ENCODE measurements at regions not wholly inside any gene's neighbourhood (a gene's known extent, or its start where the extent isn't known, plus 50 kb on each side); places are given as distances from the start of the nearest gene placed in this dataset.

GRCh38 chr21:38577887-38578286 is 79.6 kb upstream of the ERG start:
- TF ChIP-seq CTCF (IDR thresholded peaks at IDR 0.05; ENCODE audit: insufficient read depth, low read length) (no peak), POLR2AphosphoS5 (IDR thresholded peaks at IDR 0.05; ENCODE audit: low read depth) (no peak), REST (IDR thresholded peaks at IDR 0.05; ENCODE audit: insufficient replicate concordance, low read depth) (no peak), GABPA (IDR thresholded peaks at IDR 0.05; ENCODE audit: low read depth) (no peak)
